HG03108 (cell line): ENCODE measurements at regions not wholly inside any gene's neighbourhood (a gene's known extent, or its start where the extent isn't known, plus 50 kb on each side); places are given as distances from the start of the nearest gene placed in this dataset.

Experiments
- ATAC-seq: cut with Tn5 transposase; IDR thresholded peaks from one replicate; pipeline ENCODE4 v1.9.1; 2021; ENCODE audit warnings: moderate library complexity; ENCODE audit not compliant: unreplicated experiment

GRCh38 chr20:24790746-24791283 is 158.3 kb upstream of the CST7 start:
- ATAC-seq = no peak

GRCh38 chr20:24791953-24792352 is 157.1 kb upstream of the CST7 start:
- no peak for ATAC-seq

GRCh38 chr20:24792641-24793495 is 156.2 kb upstream of the CST7 start:
- ATAC-seq = no peak

- ATAC-seq = no peak
Measured at GRCh38 chr20:24795436-24795835, 153.6 kb upstream of the CST7 start.

GRCh38 chr20:24796236-24796635 is 152.8 kb upstream of the CST7 start:
- no peak for ATAC-seq

- no peak for ATAC-seq
Measured at GRCh38 chr20:24797113-24797512, 152.0 kb upstream of the CST7 start.

GRCh38 chr20:24797745-24798655 is 151.1 kb upstream of the CST7 start:
- no peak for ATAC-seq

- ATAC-seq = no peak
Measured at GRCh38 chr20:24798930-24799705, 150.0 kb upstream of the CST7 start.

- ATAC-seq = no peak
Measured at GRCh38 chr20:24799971-24800580, 149.0 kb upstream of the CST7 start.

- ATAC-seq = no peak
Measured at GRCh38 chr20:24802286-24802820, 146.7 kb upstream of the CST7 start.

- no peak for ATAC-seq
Measured at GRCh38 chr20:24804481-24805206, 144.4 kb upstream of the CST7 start.

GRCh38 chr20:24805456-24806238 is 143.4 kb upstream of the CST7 start:
- ATAC-seq = no peak

GRCh38 chr20:24806705-24807676 is 142.1 kb upstream of the CST7 start:
- no peak for ATAC-seq

- no peak for ATAC-seq
Measured at GRCh38 chr20:24808616-24809015, 140.5 kb upstream of the CST7 start.

GRCh38 chr20:24809606-24810005 is 139.5 kb upstream of the CST7 start:
- ATAC-seq = no peak

- ATAC-seq = no peak
Measured at GRCh38 chr20:24810676-24811407, 138.2 kb upstream of the CST7 start.

- no peak for ATAC-seq
Measured at GRCh38 chr20:24812373-24812772, 136.7 kb upstream of the CST7 start.
